LNCAP (cell line): ENCODE measurements at regions not wholly inside any gene's neighbourhood (a gene's known extent, or its start where the extent isn't known, plus 50 kb on each side); places are given as distances from the start of the nearest gene placed in this dataset.

Experiments
- CTCF ChIP-seq: fragments of 450-650 bp; IDR thresholded peaks from 2 replicates; pipeline ENCODE4 v1.5.1; 2017; ENCODE audit warnings: mild to moderate bottlenecking

GRCh38 chr18:44066541-44066940 lies 614.1 kb upstream of the SETBP1 start:
- no peak for TF ChIP-seq CTCF

- TF ChIP-seq CTCF: no peak
These were observed 613.5 kb upstream of the SETBP1 start for GRCh38 chr18:44067186-44067585.

DNA sequence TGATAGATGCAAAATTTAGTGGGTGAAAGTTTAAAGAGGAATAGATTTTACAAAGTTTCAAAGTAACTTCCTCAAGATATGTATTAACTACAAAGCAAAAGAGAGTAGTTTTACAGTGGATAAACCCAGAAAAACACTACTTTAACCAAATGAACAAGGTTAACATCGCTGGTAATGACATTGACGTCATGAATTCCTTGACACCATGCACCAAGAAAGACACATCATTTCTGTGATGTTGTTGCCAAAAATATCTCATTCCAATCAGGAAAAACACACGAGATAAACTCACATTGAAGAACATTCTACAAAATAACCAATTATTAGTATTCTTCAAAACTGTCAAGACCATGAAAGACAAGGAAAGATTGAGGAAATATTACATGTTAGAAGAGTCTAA lies 605.6 kb upstream of the SETBP1 start:
- TF ChIP-seq CTCF: no peak

- no peak for TF ChIP-seq CTCF
These were observed 601.1 kb upstream of the SETBP1 start for GRCh38 chr18:44079606-44080005.

DNA sequence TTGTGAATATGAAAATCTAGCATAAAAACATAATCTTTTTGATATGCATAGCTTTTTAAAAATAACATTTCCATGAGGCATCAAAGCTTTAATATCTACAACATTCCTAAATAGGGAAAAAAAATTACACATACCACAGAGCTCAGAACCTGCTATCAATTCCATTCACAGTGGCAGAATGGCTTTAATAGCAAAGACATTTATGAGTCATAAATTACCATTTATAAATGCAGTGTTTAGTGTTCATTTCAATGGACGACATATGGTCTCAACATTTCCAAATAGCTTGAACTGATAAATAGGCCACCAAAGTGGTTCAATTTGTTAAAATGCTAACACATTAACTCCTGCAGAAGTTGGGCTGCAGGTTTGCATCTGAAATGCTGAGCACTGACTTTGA lies 600.6 kb upstream of the SETBP1 start:
- TF ChIP-seq CTCF: no peak

- no peak for TF ChIP-seq CTCF
These were observed 591.0 kb upstream of the SETBP1 start for GRCh38 chr18:44089732-44090131.

DNA sequence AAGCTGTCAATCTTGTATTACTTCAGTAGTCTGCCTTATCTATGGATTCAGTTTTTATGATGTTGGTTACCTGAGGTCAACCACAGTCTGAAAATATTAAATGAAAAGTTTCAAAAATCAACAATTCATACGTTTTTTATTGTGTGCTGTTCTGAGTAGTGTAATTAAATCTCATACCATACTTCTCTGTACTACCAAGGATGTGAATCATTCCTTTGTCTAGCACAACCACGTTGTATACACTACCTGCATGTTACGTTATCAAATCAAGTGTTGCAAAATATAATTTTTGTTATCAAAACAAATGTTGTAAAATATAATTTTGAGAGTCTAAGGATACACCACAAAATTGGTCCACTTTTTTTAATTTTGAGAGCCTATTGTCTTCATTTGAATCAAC lies 590.2 kb upstream of the SETBP1 start:
- TF ChIP-seq CTCF: no peak

GRCh38 chr18:44093253-44093652 lies 587.4 kb upstream of the SETBP1 start:
- TF ChIP-seq CTCF: no peak
